Stimulated activated CD4-positive, alpha-beta T cell treated with anti-CD3 and anti-CD28 coated beads, Interleukin-1b, Interleukin-23, amount 100 ng/mL, for 4 hours (primary cell): ENCODE measurements at regions not wholly inside any gene's neighbourhood (a gene's known extent, or its start where the extent isn't known, plus 50 kb on each side); places are given as distances from the start of the nearest gene placed in this dataset.
"Not testable (repeated sequence)": the region's sequence is repeated elsewhere in the genome, so short reads cannot be mapped to it uniquely, and the experiment has no call there.

Experiments
- DNase-seq, 2 donors: peaks; one replicate each; pipeline ENCODE4 v3.0.0-alpha.2; 2020; ENCODE audit warnings: low read depth in 2 of 2

- DNase-seq, result no peak
These were observed 110.4 kb upstream of the ZNF462 start for GRCh38 chr9:106752581-106752980.

DNA sequence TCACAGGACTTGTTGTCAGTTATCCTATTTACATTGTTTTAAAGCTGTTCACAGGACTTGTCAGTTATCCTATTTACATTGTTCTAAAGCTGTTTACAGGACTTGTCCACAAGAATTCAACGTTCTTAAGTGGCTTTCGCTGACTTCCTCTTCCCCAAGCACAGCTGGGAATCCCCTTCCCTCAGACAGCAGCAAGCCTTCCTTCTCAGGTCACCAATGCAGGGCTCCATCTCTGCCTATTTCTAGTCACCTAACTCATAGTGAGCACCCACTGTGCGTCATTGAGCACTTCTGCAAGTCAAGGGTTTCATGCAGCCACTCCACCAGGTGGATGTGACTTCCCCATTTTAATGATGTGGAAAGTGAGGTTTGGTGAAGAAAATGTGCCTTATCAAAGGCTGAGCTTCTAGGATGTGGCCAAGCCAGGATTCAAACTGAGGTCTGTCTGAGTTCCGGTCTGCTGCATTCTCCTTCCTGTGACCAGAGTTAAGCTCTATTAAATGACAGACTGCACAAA, 109.8 kb upstream of the ZNF462 start:
- DNase-seq, result no peak

DNA sequence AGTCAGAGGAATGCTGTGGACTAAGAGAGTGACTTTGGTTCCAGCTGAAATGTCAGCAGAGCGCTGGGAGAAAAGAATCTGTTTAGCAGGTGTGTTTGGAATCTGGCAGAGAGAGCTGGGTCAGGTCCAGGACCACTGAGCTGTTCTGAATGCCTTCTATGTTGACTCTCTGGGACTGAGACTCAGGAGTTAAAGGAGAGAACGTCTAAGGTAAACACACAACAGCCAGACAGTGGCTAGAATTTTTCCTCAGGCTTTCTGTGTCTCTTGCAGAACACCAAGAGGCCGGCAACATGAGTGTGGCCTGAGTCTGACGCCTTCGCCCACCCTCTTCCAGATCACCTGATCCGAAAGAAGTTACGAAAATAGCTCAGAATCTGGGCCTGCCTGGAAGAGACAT, 107.2 kb upstream of the ZNF462 start:
- no peak for DNase-seq

DNA sequence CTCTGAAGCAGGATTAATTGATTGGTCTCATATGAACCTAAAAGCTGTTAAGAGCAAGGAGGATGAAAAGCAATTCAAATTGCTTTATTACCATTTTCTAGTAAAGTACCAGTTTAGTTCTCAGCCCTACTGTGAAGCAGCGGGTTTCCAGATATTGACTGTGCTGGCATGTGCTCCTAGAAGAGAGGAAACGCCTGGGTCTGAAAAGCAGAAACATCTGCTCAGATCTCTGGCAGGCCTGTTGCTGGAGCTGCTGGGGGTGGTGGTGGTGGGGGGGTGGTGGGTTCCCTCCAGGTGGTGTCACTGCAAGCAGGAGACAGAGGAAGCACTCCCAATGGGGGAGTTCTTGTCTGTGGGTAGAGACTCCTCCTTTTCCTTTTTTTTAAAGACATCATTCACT, 105.5 kb upstream of the ZNF462 start:
- no peak for DNase-seq

DNA sequence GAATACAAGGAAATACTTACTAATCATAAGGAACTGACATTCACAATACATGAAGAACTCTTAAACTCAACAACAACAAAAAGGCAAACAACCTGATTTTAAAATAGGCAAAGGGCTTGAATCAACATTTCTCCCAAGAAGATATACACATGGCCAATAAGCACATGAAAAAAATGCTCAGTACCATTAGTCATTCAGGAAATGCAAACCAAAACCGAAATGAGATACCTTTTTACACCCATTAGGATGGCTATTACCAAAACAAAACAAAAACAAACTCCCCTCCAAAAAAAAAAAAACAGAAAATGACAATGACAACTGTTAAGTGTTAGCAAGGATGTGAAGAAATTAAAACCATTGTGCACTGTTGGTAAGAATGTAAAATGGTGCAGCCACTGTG, 104.1 kb upstream of the ZNF462 start:
- no peak for DNase-seq

DNA sequence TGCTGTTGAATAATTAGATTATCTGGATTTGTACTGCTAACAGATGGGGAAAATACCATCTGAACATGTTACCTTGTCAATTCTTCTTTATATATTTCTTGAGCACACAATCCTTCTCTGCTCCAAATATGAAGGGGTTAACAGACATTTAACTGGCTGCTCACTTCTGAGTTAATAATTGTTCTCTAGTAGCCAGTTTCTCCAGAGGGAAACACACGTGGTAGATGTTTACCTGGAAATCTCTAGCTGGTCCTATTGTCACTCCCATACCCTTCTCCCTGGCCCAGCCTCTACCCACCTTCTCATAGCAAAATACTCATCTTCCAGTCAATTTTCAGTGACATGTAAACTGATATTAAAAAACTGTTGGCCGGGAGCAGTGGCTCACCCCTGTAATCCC, 101.5 kb upstream of the ZNF462 start:
- DNase-seq, result no peak

- no peak for DNase-seq
These were observed 96.3 kb upstream of the ZNF462 start for GRCh38 chr9:106766616-106767015.

- DNase-seq, result no peak
These were observed 93.6 kb upstream of the ZNF462 start for GRCh38 chr9:106769331-106769730.

- no peak for DNase-seq
These were observed 91.4 kb upstream of the ZNF462 start for GRCh38 chr9:106771608-106772007.

DNA sequence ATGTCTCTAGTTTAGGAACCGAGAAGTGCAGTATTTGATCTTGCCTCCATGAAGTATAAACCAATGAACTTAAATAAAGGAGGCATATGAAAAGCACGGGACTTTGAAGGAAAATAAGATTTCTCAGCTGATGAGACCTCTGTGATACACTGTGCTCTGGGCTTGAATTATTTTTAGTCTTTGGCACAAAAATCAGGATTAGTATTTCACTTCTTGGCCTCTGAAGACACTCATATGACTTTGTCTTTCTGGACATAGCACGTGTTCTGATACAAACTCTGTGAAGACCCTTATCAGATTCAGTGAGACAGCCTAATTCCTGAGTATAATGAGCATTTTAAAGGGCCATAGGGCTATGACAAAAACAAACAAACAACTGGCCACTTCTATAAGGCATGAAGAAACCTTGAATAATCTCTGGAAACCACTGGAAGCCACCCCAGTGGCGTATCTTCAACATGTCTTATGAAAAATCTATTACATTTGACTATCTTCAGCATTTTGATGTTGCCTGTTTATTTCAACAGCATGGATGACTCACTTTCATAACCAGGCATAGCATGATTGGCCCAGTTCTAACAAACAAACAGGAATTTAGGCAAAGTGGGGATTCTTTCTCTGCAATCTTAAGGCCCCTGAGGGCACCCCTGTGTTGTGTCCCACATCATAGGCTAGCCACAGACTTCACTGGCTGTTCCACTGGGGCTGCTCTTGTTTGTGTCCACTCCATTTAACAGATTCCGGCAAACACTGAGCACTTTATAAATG, 90.3 kb upstream of the ZNF462 start:
- no peak for DNase-seq

DNA sequence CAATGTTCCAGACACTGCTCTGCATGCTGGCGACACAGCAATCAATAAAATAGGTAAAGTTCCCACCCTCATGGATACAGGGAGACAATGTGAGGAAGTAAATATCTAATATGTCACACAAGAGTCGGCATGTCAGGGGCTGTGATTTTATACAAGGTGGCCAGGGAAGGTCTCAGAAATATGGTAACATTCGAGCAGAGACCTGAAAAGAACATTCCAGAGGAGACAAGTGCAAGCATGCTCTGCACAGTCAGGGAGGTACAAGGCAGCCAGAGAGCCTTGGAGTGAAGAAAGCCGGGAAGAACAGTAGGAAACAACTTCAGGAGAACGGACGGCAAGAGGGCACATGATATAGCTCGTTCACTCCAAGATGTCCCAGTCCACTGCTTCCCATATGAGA, 89.2 kb upstream of the ZNF462 start:
- DNase-seq, result no peak

- no peak for DNase-seq
These were observed 87.0 kb upstream of the ZNF462 start for GRCh38 chr9:106775960-106776359.

DNA sequence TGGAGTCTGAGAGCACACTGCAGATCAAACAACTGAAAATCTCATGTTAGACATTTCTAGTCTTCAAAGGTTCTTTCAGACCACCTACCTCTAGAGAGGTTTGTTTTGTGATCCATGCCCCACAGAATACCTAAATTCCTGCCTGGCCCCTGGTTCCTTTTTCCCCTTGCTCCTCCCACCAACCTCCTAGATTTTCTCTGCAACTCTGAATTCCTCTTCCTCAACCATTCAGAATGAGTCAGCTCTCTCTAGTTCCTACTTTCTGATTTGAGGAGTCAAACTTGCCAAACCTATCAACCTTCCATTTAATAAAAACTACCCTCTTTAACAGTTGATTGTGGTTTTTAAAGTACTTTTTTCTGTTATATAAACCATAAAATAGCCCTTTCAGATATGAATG, 83.2 kb upstream of the ZNF462 start:
- DNase-seq, result no peak

GRCh38 chr9:106783121-106783520, 79.8 kb upstream of the ZNF462 start:
- no peak for DNase-seq

- DNase-seq, result no peak
These were observed 78.9 kb upstream of the ZNF462 start for GRCh38 chr9:106784076-106784475.

GRCh38 chr9:106785200-106785599, 77.8 kb upstream of the ZNF462 start:
- DNase-seq, result no peak

DNA sequence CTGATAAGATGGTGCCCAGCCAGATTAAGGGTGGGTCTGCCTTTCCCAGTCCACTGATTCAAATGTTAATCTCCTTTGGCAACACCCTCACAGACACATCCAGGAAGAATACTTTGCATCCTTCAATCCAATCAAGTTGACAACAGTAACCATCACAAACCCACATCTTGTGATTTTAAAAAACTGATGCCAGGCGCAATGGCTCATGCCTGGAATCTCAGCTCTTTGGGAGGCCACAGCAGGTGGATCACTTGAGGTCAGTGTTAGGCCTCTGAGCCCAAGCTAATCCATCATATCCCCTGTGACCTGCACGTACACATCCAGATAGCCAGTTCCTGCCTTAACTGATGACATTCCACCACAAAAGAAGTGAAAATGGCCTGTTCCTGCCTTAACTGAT, 74.9 kb upstream of the ZNF462 start:
- not testable (repeated sequence) for DNase-seq

- DNase-seq, result no peak
These were observed 67.9 kb upstream of the ZNF462 start for GRCh38 chr9:106795031-106795430.

DNA sequence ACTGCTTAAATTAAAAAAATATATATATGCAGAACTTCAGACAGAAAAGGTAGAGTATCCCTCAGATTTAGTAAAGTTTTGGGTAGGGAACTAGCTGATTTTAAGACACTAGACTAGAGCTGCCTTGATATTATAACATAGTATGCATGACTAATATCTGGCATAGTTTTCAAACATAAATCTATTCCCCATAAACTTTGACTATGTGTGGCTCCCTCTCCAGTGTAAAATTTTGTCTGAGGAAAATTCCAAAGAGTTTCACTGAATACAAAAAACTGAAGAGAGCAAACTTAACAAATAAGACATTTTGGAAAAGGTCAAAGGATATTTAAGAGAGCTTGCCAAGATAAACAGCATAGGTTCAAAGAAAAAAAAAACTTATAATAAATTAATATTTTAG, 66.2 kb upstream of the ZNF462 start:
- DNase-seq, result no peak

DNA sequence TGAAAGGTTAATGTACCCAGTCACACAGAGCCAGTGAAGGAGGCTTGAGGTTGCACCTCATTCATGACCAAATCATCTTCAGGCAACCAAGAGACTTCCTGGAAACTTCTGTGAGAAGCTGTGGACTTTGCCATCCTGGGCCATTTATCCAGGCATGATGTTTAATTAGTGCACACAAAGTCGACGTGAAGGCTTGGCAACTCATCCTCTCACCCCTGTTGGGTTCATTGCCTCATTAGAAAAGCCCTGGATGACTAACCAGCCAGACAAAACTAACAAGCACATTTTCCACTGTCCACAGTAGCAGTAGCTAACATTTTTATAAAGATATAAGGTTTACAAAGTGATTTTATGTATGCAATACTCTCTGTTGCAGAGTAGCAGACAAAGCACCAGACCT, 65.7 kb upstream of the ZNF462 start:
- DNase-seq, result no peak

DNA sequence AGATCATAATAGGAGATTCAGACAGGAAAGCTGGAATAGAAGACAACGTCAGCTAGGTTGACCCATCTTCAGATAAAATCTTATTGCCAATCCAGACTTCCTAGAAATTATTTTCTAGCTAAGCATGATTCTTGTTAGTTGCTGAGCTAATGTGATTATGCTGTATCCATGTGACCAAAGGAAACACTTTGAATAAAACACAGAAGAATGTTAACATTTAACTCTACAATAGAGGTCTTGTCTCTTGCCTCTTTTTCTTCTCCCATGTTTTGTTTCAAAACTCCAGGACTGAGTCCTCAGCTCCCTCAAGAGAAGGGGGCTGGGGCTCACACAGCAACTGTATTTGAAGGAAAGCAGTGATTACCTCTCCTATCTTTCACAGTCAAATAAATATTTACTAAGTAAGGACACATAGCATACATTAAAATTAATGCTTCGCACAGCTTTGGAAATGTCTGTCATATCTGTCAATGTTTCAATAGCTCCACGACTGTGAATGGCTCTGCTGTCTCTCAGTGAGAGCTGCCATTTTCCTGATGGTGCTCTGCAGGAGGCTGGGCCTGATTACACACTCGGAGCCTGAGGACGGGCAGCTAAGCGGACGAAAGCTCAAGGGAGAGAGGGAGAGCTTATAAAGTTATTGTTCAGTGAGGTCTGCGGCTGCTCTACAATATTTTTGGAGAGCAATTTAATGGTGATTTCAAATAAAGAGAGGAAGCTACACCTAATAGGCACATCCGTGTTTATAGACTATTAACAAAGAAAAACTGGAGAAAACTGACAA, 64.8 kb upstream of the ZNF462 start:
- DNase-seq, result no peak

DNA sequence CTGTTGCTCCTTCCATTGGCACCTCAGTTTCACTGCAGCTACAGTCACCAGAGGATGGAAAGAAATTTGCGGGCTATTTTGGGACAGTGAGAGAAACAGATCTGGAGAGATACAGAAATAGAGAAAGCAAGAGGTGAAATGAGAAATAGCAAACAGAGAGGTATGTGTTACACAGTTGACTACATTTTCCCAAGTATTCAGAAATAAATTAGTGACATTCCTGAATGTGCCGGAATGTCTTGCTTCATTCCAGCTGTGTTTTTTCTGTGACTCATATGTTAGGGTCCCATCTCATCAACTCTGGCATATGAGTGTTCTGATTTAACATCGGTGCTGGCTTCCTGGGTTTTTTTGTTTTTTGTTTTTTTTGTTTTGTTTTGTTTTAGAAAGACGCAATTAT, 63.8 kb upstream of the ZNF462 start:
- no peak for DNase-seq

GRCh38 chr9:106800701-106801270, 62.2 kb upstream of the ZNF462 start:
- no peak for DNase-seq
